NCI-H82 (cell line): ENCODE measurements at regions not wholly inside any gene's neighbourhood (a gene's known extent, or its start where the extent isn't known, plus 50 kb on each side); places are given as distances from the start of the nearest gene placed in this dataset.

ENCODE experiments used
- DNase-seq: peaks from one replicate; lab custom pipeline; 2025; lab: John Stamatoyannopoulos, UW

GRCh38 chr7:19853261-19853832 lies 79.9 kb upstream of the TMEM196 start:
- DNase-seq = no peak

GRCh38 chr7:19852192-19852591 lies 78.8 kb upstream of the TMEM196 start:
- no peak for DNase-seq

- DNase-seq = no peak
These were observed 78.1 kb upstream of the TMEM196 start for GRCh38 chr7:19851504-19851903.

GRCh38 chr7:19834566-19834965 lies 61.1 kb upstream of the TMEM196 start:
- DNase-seq = no peak

GRCh38 chr7:19830604-19831003 lies 57.2 kb upstream of the TMEM196 start:
- no peak for DNase-seq
